ENCODE measurements at regions not wholly inside any gene's neighbourhood (a gene's known extent, or its start where the extent isn't known, plus 50 kb on each side); places are given as distances from the start of the nearest gene placed in this dataset.

GRCh38 chr4:126087101-126087500 is 772.3 kb downstream of the FAT4 start:
- Histone ChIP-seq H3K27me3 (no peaks in the 10 kb centered on the region), H3K4me3 (no peak overlapping the region), H3K36me3 (no peaks in the 10 kb centered on the region), H3K27ac (no peak overlapping the region), H3K9me3 (no peaks in the 10 kb centered on the region), H3K4me1 (no peaks in the 10 kb centered on the region)
- no peak for DNase-seq (ENCODE audit: low spot score in 2 of 2)
- no peak for TF ChIP-seq POLR2A (IDR thresholded peaks at IDR 0.05)
- TF ChIP-seq EP300 (IDR thresholded peaks at IDR 0.05) = no peak
- TF ChIP-seq, protein P1, sequence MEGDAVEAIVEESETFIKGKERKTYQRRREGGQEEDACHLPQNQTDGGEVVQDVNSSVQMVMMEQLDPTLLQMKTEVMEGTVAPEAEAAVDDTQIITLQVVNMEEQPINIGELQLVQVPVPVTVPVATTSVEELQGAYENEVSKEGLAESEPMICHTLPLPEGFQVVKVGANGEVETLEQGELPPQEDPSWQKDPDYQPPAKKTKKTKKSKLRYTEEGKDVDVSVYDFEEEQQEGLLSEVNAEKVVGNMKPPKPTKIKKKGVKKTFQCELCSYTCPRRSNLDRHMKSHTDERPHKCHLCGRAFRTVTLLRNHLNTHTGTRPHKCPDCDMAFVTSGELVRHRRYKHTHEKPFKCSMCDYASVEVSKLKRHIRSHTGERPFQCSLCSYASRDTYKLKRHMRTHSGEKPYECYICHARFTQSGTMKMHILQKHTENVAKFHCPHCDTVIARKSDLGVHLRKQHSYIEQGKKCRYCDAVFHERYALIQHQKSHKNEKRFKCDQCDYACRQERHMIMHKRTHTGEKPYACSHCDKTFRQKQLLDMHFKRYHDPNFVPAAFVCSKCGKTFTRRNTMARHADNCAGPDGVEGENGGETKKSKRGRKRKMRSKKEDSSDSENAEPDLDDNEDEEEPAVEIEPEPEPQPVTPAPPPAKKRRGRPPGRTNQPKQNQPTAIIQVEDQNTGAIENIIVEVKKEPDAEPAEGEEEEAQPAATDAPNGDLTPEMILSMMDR (IDR thresholded peaks at IDR 0.05) = no peak
- TF ChIP-seq POLR2AphosphoS5 (IDR thresholded peaks at IDR 0.05) = no peak

GRCh38 chr4:126097155-126097799 is 782.5 kb downstream of the FAT4 start:
- no peaks in the 10 kb centered on the region for H3K9me3 ChIP-seq
- no peaks in the 10 kb centered on the region for H3K27me3 ChIP-seq
- 88% methylated on average over 4 of the region's 4 CpGs for WGBS
- no peak overlapping the region for H3K27ac ChIP-seq
- no peak overlapping the region for H3K4me3 ChIP-seq
- H3K36me3 ChIP-seq = no peaks in the 10 kb centered on the region
- no peaks in the 10 kb centered on the region for H3K4me1 ChIP-seq
- no peak for DNase-seq (ENCODE audit: low spot score in 2 of 2)
- TF ChIP-seq, protein P1 (IDR thresholded peaks at IDR 0.05) = no peak
- TF ChIP-seq EP300 (IDR thresholded peaks at IDR 0.05) (no peak), POLR2A (IDR thresholded peaks at IDR 0.05) (no peak), POLR2AphosphoS5 (IDR thresholded peaks at IDR 0.05) (no peak)

- no peak overlapping the region for H3K4me3 ChIP-seq
- no peak for DNase-seq (ENCODE audit: low spot score in 2 of 2)
- H3K27me3 ChIP-seq = no peaks in the 10 kb centered on the region
- no peaks in the 10 kb centered on the region for H3K4me1 ChIP-seq
- TF ChIP-seq, protein P1 (IDR thresholded peaks at IDR 0.05) = no peak
- TF ChIP-seq POLR2AphosphoS5 (IDR thresholded peaks at IDR 0.05) = no peak
- TF ChIP-seq POLR2A (IDR thresholded peaks at IDR 0.05) = no peak
- no peak for TF ChIP-seq EP300 (IDR thresholded peaks at IDR 0.05)
- no peaks in the 10 kb centered on the region for H3K9me3 ChIP-seq
- WGBS = 95% methylated on average over 8 of the region's 8 CpGs
- no peak overlapping the region for H3K27ac ChIP-seq
- H3K36me3 ChIP-seq = no peaks in the 10 kb centered on the region
These were observed 791.9 kb downstream of the FAT4 start for GRCh38 chr4:126106658-126107057.

DNA sequence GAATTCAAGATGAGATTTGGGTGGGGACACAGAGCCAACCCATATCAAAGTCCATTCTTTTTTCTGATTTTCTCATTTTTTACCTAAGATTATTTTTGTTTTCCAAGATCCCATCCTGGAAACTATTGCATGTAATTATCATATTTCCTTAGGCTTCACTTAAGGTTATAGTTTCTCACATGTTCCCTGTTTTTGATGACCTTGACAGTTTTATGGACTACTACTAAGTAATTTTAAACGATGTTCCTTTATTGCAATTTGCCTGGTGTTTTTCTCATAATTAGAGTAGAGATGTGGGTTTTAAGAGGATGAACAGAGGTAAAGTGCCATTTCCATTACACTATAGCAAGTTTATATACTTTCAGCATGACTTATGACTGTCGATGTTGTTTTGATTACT is 795.1 kb downstream of the FAT4 start:
- H3K27me3 ChIP-seq = no peaks in the 10 kb centered on the region
- H3K4me3 ChIP-seq = no peak overlapping the region
- no peak for TF ChIP-seq EP300 (IDR thresholded peaks at IDR 0.05)
- TF ChIP-seq, protein P1 (IDR thresholded peaks at IDR 0.05) = no peak
- no peak for TF ChIP-seq POLR2AphosphoS5 (IDR thresholded peaks at IDR 0.05)
- TF ChIP-seq POLR2A (IDR thresholded peaks at IDR 0.05) = no peak
- peaks cover 4% of the 10 kb centered on the region for H3K9me3 ChIP-seq
- no peak overlapping the region for H3K27ac ChIP-seq
- 83% methylated on average over 2 of the region's 2 CpGs for WGBS
- H3K36me3 ChIP-seq = no peaks in the 10 kb centered on the region
- DNase-seq (ENCODE audit: low spot score in 2 of 2) = no peak
- H3K4me1 ChIP-seq = no peaks in the 10 kb centered on the region

- Histone ChIP-seq H3K27ac (no peak overlapping the region), H3K36me3 (no peaks in the 10 kb centered on the region), H3K9me3 (peaks cover 4% of the 10 kb centered on the region), H3K27me3 (no peaks in the 10 kb centered on the region), H3K4me3 (no peak overlapping the region), H3K4me1 (no peaks in the 10 kb centered on the region)
- 85% methylated on average over 1 of the region's 1 CpG for WGBS
- no peak for DNase-seq (ENCODE audit: low spot score in 2 of 2)
- TF ChIP-seq POLR2A (IDR thresholded peaks at IDR 0.05) (no peak), EP300 (IDR thresholded peaks at IDR 0.05) (no peak), POLR2AphosphoS5 (IDR thresholded peaks at IDR 0.05) (no peak)
- TF ChIP-seq, protein P1 (IDR thresholded peaks at IDR 0.05) = no peak
These were observed 798.3 kb downstream of the FAT4 start for GRCh38 chr4:126113058-126113457.

Measured in suprapubic skin (tissue), 4 donors.